Osteocyte (in vitro differentiated cells): ENCODE measurements at regions not wholly inside any gene's neighbourhood (a gene's known extent, or its start where the extent isn't known, plus 50 kb on each side); places are given as distances from the start of the nearest gene placed in this dataset.

Experiments
- DNase-seq: peaks from one replicate; pipeline ENCODE4 v3.0.0; 2021; ENCODE audit warnings: mixed read lengths; ENCODE audit not compliant: unreplicated experiment; ENCODE audit errors: extremely low spot score
- H3K27ac Mint-ChIP-seq: one replicate; pipeline ENCODE4 v1.8.0; 2021; ENCODE audit warnings: mild to moderate bottlenecking, mixed read lengths; ENCODE audit not compliant: unreplicated experiment
- H3K27me3 Mint-ChIP-seq: one replicate; pipeline ENCODE4 v1.8.0; 2021; ENCODE audit warnings: mixed read lengths; ENCODE audit not compliant: unreplicated experiment
- H3K36me3 Mint-ChIP-seq: one replicate; pipeline ENCODE4 v1.8.0; 2021; ENCODE audit warnings: mixed read lengths; ENCODE audit not compliant: unreplicated experiment
- H3K4me1 Mint-ChIP-seq: one replicate; pipeline ENCODE4 v1.8.0; 2021; ENCODE audit warnings: mixed read lengths; ENCODE audit not compliant: unreplicated experiment
- H3K4me3 Mint-ChIP-seq: one replicate; pipeline ENCODE4 v1.8.0; 2021; ENCODE audit warnings: mild to moderate bottlenecking, moderate library complexity, mixed read lengths; ENCODE audit not compliant: unreplicated experiment
- H3K9me3 Mint-ChIP-seq: one replicate; pipeline ENCODE4 v1.8.0; 2021; ENCODE audit warnings: mixed read lengths; ENCODE audit not compliant: unreplicated experiment
- TF ChIP-seq, protein P1 (sequence below): fragments of 200-600 bp; sonication (generic); IDR thresholded peaks from 2 replicates; pipeline ENCODE4 v1.5.0; 2021; ENCODE audit warnings: antibody characterized with exemption, mild to moderate bottlenecking, moderate library complexity

DNA sequence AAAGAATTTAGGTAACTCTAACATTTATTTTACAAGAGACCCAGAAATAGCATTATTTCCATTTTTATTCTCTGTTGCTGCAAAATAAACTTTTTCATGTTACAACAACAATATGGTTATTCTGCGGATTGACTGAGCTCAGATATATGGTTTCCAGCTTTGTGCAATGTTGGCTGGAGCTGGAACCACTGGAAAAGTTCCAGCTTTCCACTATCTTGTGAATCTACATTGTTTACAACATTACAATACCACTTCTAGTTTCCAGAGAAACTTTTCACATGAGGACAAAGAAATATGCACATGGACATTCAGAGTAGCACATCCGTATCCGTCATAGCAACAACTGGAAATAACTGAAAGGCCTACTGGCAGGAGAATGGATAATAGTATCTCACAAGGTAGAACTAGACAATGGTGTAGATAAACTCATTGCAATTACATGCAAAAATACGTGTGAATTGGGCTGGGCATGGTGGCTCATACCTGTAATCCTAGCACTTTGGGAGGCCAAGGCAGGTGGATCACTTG, 436.1 kb upstream of the ADAMTS16 start:
- Mint-ChIP-seq H3K36me3 (no peaks in the 10 kb centered on the region), H3K4me3 (no peak overlapping the region), H3K9me3 (no peaks in the 10 kb centered on the region), H3K27ac (no peak overlapping the region), H3K4me1 (no peaks in the 10 kb centered on the region), H3K27me3 (peaks cover 5% of the 10 kb centered on the region)
- no peak for DNase-seq
- TF ChIP-seq, protein P1, sequence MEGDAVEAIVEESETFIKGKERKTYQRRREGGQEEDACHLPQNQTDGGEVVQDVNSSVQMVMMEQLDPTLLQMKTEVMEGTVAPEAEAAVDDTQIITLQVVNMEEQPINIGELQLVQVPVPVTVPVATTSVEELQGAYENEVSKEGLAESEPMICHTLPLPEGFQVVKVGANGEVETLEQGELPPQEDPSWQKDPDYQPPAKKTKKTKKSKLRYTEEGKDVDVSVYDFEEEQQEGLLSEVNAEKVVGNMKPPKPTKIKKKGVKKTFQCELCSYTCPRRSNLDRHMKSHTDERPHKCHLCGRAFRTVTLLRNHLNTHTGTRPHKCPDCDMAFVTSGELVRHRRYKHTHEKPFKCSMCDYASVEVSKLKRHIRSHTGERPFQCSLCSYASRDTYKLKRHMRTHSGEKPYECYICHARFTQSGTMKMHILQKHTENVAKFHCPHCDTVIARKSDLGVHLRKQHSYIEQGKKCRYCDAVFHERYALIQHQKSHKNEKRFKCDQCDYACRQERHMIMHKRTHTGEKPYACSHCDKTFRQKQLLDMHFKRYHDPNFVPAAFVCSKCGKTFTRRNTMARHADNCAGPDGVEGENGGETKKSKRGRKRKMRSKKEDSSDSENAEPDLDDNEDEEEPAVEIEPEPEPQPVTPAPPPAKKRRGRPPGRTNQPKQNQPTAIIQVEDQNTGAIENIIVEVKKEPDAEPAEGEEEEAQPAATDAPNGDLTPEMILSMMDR = no peak

DNA sequence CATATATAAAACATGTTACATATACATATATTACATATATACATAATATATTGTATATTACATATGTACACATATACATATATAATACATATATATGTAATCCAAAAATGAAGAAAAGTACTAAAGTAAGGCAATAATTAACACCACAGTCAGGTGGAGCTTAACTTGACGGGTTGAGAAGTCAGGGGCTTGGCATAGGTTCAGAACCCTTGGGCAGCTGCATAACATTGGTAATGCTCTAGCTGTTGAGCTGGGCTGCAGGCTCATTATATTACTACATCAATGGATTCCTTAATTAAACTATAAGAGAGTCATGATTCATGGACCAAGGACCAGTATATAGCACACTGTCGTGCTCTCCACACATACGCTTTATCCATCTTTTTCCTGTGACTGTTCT, 435.2 kb upstream of the ADAMTS16 start:
- Mint-ChIP-seq H3K36me3 (no peaks in the 10 kb centered on the region), H3K9me3 (no peaks in the 10 kb centered on the region), H3K4me3 (no peak overlapping the region), H3K27me3 (peaks cover 5% of the 10 kb centered on the region), H3K27ac (no peak overlapping the region), H3K4me1 (no peaks in the 10 kb centered on the region)
- TF ChIP-seq, protein P1 = no peak
- DNase-seq = no peak

DNA sequence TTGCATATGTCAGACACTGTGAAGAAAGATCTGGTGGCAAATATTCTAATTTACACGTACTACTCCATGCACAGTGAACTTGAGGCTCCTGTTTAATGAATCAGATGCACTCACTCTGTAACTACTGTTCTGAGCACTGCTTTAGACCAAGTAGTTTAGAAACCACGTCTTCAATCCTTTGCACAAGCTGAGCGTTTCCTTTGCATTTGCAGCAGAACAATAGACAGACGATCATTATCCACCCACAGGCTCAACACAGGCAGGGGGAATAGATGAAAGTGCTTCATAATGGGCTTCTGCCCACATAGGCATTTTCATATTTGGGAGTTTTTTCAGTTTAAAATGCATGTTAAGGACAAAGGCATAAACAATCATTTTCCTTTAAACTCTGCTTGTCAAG, 423.3 kb upstream of the ADAMTS16 start:
- TF ChIP-seq, protein P1 = no peak
- H3K27ac Mint-ChIP-seq = no peak overlapping the region
- no peak for DNase-seq
- no peak overlapping the region for H3K4me3 Mint-ChIP-seq
- H3K27me3 Mint-ChIP-seq = peaks cover 6% of the 10 kb centered on the region
- no peaks in the 10 kb centered on the region for H3K36me3 Mint-ChIP-seq
- no peaks in the 10 kb centered on the region for H3K4me1 Mint-ChIP-seq
- H3K9me3 Mint-ChIP-seq = peaks cover 6% of the 10 kb centered on the region

DNA sequence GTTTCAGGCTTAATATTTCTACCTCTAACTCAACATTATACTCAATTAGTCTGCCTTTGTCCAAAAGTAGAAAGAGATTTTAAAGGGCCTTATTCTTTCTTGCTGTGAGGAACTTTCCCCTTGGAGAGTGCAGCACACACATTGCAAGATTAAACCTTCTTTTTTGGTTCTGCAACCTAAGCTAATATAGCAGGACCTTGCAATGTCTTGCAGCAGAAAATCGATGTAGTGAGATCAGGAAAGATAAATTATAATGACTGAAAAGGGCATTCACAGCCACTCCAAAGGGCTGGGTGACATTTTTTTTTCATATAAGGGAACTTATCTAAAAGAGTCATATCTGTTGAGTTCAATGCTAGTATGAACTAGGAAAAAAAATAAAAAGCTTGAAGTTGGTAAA, 422.7 kb upstream of the ADAMTS16 start:
- H3K9me3 Mint-ChIP-seq = peaks cover under 1% of the 10 kb centered on the region
- H3K4me1 Mint-ChIP-seq = no peaks in the 10 kb centered on the region
- no peak for DNase-seq
- peaks cover 2% of the 10 kb centered on the region for H3K27me3 Mint-ChIP-seq
- no peak overlapping the region for H3K4me3 Mint-ChIP-seq
- no peak overlapping the region for H3K27ac Mint-ChIP-seq
- no peaks in the 10 kb centered on the region for H3K36me3 Mint-ChIP-seq
- TF ChIP-seq, protein P1 = no peak

DNA sequence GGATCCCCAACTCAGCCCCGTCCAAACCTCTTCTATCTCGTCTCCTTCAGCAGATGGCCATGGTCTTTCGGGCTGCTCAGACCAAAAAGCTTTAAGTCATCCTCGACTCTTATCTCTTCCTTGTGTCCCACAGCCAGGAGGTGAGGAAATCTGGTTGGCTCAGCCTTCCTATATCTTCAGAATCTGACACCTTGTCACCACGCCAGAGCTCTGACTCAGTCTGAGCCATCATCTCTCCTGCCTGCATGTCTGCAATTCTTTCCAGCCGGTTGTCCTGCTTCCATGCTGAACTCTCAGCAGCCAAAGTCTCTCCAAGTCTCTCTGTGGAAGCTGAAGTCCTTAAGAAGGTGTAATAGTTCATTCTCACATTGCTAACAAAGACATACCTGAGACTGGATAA, 419.3 kb upstream of the ADAMTS16 start:
- no peaks in the 10 kb centered on the region for H3K4me1 Mint-ChIP-seq
- H3K27ac Mint-ChIP-seq = no peak overlapping the region
- H3K4me3 Mint-ChIP-seq = no peak overlapping the region
- peaks cover 2% of the 10 kb centered on the region for H3K27me3 Mint-ChIP-seq
- H3K9me3 Mint-ChIP-seq = no peaks in the 10 kb centered on the region
- no peak for DNase-seq
- no peaks in the 10 kb centered on the region for H3K36me3 Mint-ChIP-seq
- TF ChIP-seq, protein P1 = no peak
